ENCODE measurements at regions not wholly inside any gene's neighbourhood (a gene's known extent, or its start where the extent isn't known, plus 50 kb on each side); places are given as distances from the start of the nearest gene placed in this dataset.
A peak's percentile ranks its signal among the peaks of the same experiment; 100 is the strongest.

- no peak for DNase-seq
These were observed 117.7 kb upstream of the C1orf174 start for GRCh38 chr1:4017636-4018365.

- peak; percentile 34 for DNase-seq
These were observed 118.5 kb upstream of the C1orf174 start for GRCh38 chr1:4018466-4019146.

GRCh38 chr1:4019147-4019521 is 119.1 kb upstream of the C1orf174 start:
- DNase-seq, result no peak

GRCh38 chr1:4019606-4020331 is 119.7 kb upstream of the C1orf174 start:
- no peak for DNase-seq

GRCh38 chr1:4020449-4020848 is 120.4 kb upstream of the C1orf174 start:
- no peak for DNase-seq

- no peak for DNase-seq
These were observed 121.3 kb upstream of the C1orf174 start for GRCh38 chr1:4021136-4021973.

GRCh38 chr1:4021974-4022268 is 121.8 kb upstream of the C1orf174 start:
- no peak for DNase-seq

- DNase-seq, result no peak
These were observed 122.6 kb upstream of the C1orf174 start for GRCh38 chr1:4022715-4023114.

- no peak for DNase-seq
These were observed 123.6 kb upstream of the C1orf174 start for GRCh38 chr1:4023678-4024077.

GRCh38 chr1:4024811-4025210 is 124.7 kb upstream of the C1orf174 start:
- DNase-seq, result no peak

- no peak for DNase-seq
These were observed 125.7 kb upstream of the C1orf174 start for GRCh38 chr1:4025752-4026151.

- no peak for DNase-seq
These were observed 126.9 kb upstream of the C1orf174 start for GRCh38 chr1:4027008-4027407.

GRCh38 chr1:4027492-4028138 is 127.5 kb upstream of the C1orf174 start:
- no peak for DNase-seq

GRCh38 chr1:4028139-4028501 is 128.0 kb upstream of the C1orf174 start:
- no peak for DNase-seq

- no peak for DNase-seq
These were observed 129.3 kb upstream of the C1orf174 start for GRCh38 chr1:4029376-4029775.

- DNase-seq, result no peak
These were observed 132.5 kb upstream of the C1orf174 start for GRCh38 chr1:4032571-4032970.

GRCh38 chr1:4033129-4033676 is 133.1 kb upstream of the C1orf174 start:
- no peak for DNase-seq

- DNase-seq, result no peak
These were observed 133.6 kb upstream of the C1orf174 start for GRCh38 chr1:4033713-4034112.

GRCh38 chr1:4034318-4034887 is 134.3 kb upstream of the C1orf174 start:
- DNase-seq, result no peak

GRCh38 chr1:4044967-4045366 is 144.9 kb upstream of the C1orf174 start:
- no peak for DNase-seq

GRCh38 chr1:4045397-4046010 is 145.4 kb upstream of the C1orf174 start:
- no peak for DNase-seq

Data from right kidney (tissue), 1 donor.